Activated B cell treated with CpG ODN at 0.5 μM for 24 hours (primary cell): ENCODE measurements at regions not wholly inside any gene's neighbourhood (a gene's known extent, or its start where the extent isn't known, plus 50 kb on each side); places are given as distances from the start of the nearest gene placed in this dataset.

Experiments used
- ATAC-seq: fragments of 200-7000 bp; cut with Tn5 transposase; one replicate; pipeline ENCODE4 v1.10.0; 2021; ENCODE audit warnings: low read depth, mild to moderate bottlenecking, moderate library complexity
- CTCF ChIA-PET: fragments of 350-600 bp; sonication (Branson Sonifier 250); formaldehyde crosslinking; loops from one replicate; lab custom pipeline; 2021; ENCODE audit warnings: antibody characterized with exemption; lab: Charles Lee
- POLR2A ChIA-PET: fragments of 350-600 bp; sonication (Branson Sonifier 250); formaldehyde crosslinking; loops from one replicate; lab custom pipeline; 2021; ENCODE audit warnings: antibody characterized with exemption; lab: Charles Lee
- DNase-seq: peaks from one replicate; pipeline ENCODE4 v3.0.0; 2022
- H3K27ac Mint-ChIP-seq: one replicate; pipeline ENCODE4 v1.8.0; 2020; ENCODE audit warnings: mixed read lengths
- H3K27me3 Mint-ChIP-seq: one replicate; pipeline ENCODE4 v1.8.0; 2021; ENCODE audit warnings: mixed read lengths
- H3K36me3 Mint-ChIP-seq: one replicate; pipeline ENCODE4 v1.8.0; 2021; ENCODE audit warnings: low read depth, mixed read lengths
- H3K4me1 Mint-ChIP-seq: one replicate; pipeline ENCODE4 v1.8.0; 2021; ENCODE audit warnings: mixed read lengths
- H3K4me3 Mint-ChIP-seq: one replicate; pipeline ENCODE4 v1.8.0; 2020; ENCODE audit warnings: mild to moderate bottlenecking, mixed read lengths
- H3K9me3 Mint-ChIP-seq: one replicate; pipeline ENCODE4 v1.8.0; 2020; ENCODE audit warnings: mixed read lengths
- intact Hi-C: fragments of 100-400 bp; cut with micrococcal nuclease; formaldehyde crosslinking; loops from one replicate; pipeline ENCODE4 v1.15.1; 2024
- TF ChIP-seq, protein P1 (sequence below): fragments of 200-600 bp; IDR thresholded peaks from one replicate; pipeline ENCODE4 v1.8.0; 2022; ENCODE audit warnings: antibody characterized with exemption, mild to moderate bottlenecking

DNA sequence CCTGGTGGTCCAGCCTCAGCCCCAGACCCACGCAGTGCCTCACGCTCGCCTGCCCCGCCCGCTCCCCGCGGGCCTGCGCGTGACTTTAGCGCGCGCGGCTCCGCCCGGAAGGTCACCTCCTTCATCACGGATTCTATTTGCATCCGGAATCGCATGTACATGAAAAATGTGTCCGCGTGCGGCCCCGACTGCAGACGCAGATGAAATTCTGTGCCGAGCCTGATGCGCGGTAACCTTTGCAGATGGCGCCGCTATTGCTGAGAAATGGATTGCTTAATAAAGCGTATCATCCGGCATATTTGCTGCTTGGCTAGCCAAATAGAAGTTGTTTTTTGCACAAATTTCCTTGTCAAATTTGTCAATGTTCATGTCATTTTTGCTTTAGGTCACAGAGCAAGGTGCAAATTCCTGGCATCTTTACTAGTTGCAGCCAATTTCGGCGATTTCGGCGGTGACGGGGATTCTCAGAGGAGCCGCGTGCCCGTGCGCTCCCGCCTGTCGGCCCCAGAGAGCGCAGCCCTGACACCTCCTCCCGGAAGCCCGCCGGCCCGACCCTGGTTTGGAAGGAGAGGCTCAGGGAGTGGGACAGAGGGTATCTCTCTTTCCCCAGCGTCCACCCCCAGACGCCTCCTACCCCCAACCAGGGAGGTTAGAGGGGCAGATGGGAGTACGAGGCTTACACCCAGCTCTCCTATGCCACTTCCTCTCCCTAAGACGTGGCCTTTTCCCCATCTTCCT, 85.9 kb upstream of the PAX2 start:
- no peak overlapping the region for H3K27ac Mint-ChIP-seq
- ChIA-PET CTCF (no interaction called here), POLR2A (no interaction called here)
- TF ChIP-seq, protein P1, sequence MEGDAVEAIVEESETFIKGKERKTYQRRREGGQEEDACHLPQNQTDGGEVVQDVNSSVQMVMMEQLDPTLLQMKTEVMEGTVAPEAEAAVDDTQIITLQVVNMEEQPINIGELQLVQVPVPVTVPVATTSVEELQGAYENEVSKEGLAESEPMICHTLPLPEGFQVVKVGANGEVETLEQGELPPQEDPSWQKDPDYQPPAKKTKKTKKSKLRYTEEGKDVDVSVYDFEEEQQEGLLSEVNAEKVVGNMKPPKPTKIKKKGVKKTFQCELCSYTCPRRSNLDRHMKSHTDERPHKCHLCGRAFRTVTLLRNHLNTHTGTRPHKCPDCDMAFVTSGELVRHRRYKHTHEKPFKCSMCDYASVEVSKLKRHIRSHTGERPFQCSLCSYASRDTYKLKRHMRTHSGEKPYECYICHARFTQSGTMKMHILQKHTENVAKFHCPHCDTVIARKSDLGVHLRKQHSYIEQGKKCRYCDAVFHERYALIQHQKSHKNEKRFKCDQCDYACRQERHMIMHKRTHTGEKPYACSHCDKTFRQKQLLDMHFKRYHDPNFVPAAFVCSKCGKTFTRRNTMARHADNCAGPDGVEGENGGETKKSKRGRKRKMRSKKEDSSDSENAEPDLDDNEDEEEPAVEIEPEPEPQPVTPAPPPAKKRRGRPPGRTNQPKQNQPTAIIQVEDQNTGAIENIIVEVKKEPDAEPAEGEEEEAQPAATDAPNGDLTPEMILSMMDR: no peak
- no peak overlapping the region for H3K4me3 Mint-ChIP-seq
- DNase-seq: no peak
- ATAC-seq: no peak
- H3K9me3 Mint-ChIP-seq: peaks cover 2% of the 10 kb centered on the region
- peaks cover 17% of the 10 kb centered on the region for H3K4me1 Mint-ChIP-seq
- peaks cover 72% of the 10 kb centered on the region for H3K27me3 Mint-ChIP-seq
- intact Hi-C loops: loop anchor here (5.0 to 10.0 kb wide), 4 partner anchors 73 to 1127 kb away; partner anchors contain the start of genes LBX1 and NKX2-3
- H3K36me3 Mint-ChIP-seq: no peaks in the 10 kb centered on the region

DNA sequence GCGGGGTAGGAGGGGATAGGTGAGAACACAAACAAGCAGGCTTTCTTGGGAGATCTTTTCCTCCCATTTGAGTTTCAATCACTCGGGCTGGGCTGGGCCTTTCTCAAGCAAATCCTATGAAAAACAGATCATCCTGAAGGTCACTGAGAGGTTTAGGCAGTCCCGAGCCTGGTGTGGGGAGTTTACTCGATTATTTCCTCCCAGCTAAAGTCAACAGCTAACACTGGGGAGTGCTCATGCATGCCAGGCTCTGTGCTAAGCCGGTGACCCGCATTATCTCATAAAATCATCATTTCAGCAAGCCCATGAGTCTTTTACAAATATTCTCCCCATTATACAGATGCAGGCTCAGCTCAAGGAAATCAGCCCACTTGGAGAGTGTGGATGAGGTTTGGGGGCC, 85.0 kb upstream of the PAX2 start:
- H3K4me3 Mint-ChIP-seq: no peak overlapping the region
- intact Hi-C loops: no loop called here

DNA sequence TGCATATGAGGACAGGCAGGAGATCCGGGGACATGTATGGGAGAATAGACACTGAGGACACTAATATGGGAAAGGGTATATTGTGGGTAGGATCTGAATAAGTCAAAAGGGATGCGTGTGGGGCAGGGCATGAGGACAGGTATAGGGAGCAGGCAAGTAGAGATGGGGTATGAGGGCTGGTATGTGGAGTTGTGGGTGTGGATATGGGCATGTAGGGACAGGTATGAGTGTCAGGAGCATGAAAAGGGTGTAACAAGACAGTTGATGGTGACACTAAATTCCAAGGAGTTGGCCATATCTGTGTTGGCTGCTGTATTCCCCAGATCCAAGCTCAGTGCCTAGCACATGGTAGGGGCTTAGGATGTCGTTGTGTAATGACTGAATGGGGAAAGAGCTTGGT, 84.4 kb upstream of the PAX2 start:
- CTCF ChIA-PET: no interaction called here

More for the DNA sequence above, 85.0 kb upstream of the PAX2 start:
- TF ChIP-seq, protein P1: no peak
- Mint-ChIP-seq H3K9me3 (peaks cover 2% of the 10 kb centered on the region), H3K4me1 (peaks cover 11% of the 10 kb centered on the region), H3K36me3 (no peaks in the 10 kb centered on the region), H3K27me3 (peaks cover 70% of the 10 kb centered on the region), H3K27ac (no peak overlapping the region)
- ChIA-PET POLR2A (no interaction called here), CTCF (no interaction called here)
- no peak for ATAC-seq
- no peak for DNase-seq

DNA sequence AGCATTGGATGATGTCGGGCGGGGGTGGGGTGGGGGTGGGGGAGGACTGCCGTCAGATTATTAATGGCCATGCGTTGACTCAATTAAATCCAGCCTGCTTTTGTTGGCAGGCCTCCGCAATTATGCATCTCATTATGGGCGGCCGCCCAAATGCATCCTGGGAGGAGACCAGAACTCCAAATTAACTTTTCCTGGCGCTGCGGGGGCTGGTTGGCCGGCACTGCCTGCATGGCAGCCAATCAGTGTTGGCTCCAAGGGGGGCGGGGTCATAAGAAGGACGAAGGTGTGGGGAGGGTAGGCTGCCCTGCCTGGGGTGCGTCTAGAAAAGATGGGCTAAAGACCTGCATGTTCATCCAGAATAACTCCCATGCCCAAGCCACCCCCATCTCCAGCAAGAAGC, 83.9 kb upstream of the PAX2 start:
- Mint-ChIP-seq H3K9me3 (peaks cover 2% of the 10 kb centered on the region), H3K27me3 (peaks cover 62% of the 10 kb centered on the region), H3K36me3 (no peaks in the 10 kb centered on the region), H3K4me1 (peaks cover 3% of the 10 kb centered on the region), H3K4me3 (no peak overlapping the region), H3K27ac (no peak overlapping the region)
- TF ChIP-seq, protein P1: no peak
- DNase-seq (no peak), ATAC-seq (no peak)
- ChIA-PET POLR2A (no interaction called here), CTCF (no interaction called here)
- intact Hi-C loops: no loop called here

More for the DNA sequence above, 84.4 kb upstream of the PAX2 start:
- Mint-ChIP-seq H3K4me1 (peaks cover 5% of the 10 kb centered on the region), H3K27me3 (peaks cover 64% of the 10 kb centered on the region), H3K9me3 (peaks cover 2% of the 10 kb centered on the region), H3K4me3 (no peak overlapping the region), H3K27ac (no peak overlapping the region), H3K36me3 (no peaks in the 10 kb centered on the region)
- ATAC-seq (no peak), DNase-seq (no peak)
- TF ChIP-seq, protein P1: no peak
- POLR2A ChIA-PET: no interaction called here
- intact Hi-C loops: no loop called here

DNA sequence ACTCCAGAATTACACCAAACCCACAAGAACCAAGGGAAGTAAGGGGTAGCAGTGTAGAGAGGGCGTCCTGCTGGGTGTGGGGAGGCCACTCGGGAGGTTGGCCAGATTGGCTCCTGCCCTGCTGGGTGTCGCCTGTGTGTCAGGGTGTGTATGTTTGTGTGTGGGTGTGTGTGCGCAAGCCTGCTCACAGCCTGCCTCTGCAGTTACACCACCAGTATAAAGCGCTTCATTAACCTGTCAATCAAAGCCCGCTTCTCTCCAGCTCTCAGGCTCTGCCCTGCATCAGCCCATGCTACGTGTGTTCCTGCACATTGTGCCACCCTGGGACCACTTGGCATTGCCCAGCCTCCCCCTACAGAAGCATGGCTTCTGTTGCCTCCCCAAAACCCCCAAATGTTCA, 83.3 kb upstream of the PAX2 start:
- POLR2A ChIA-PET: no interaction called here

More for the DNA sequence above, 83.3 kb upstream of the PAX2 start:
- Mint-ChIP-seq H3K27ac (no peak overlapping the region), H3K27me3 (peaks cover 60% of the 10 kb centered on the region), H3K4me3 (no peak overlapping the region), H3K36me3 (no peaks in the 10 kb centered on the region), H3K4me1 (peaks cover 3% of the 10 kb centered on the region), H3K9me3 (peaks cover 2% of the 10 kb centered on the region)
- intact Hi-C loops: no loop called here
- DNase-seq: no peak
- TF ChIP-seq, protein P1: no peak
- no peak for ATAC-seq
- CTCF ChIA-PET: no interaction called here
